HK-2 (cell line): ENCODE measurements at regions not wholly inside any gene's neighbourhood (a gene's known extent, or its start where the extent isn't known, plus 50 kb on each side); places are given as distances from the start of the nearest gene placed in this dataset.
A peak's percentile ranks its signal among the peaks of the same experiment; 100 is the strongest.

Source experiments
- DNase-seq: peaks from one replicate; pipeline ENCODE4 v3.0.0-alpha.2; 2018; ENCODE audit not compliant: unreplicated experiment

GRCh38 chr2:15734674-15735483, 143.2 kb downstream of the DDX1 start:
- DNase-seq, result no peak

DNA sequence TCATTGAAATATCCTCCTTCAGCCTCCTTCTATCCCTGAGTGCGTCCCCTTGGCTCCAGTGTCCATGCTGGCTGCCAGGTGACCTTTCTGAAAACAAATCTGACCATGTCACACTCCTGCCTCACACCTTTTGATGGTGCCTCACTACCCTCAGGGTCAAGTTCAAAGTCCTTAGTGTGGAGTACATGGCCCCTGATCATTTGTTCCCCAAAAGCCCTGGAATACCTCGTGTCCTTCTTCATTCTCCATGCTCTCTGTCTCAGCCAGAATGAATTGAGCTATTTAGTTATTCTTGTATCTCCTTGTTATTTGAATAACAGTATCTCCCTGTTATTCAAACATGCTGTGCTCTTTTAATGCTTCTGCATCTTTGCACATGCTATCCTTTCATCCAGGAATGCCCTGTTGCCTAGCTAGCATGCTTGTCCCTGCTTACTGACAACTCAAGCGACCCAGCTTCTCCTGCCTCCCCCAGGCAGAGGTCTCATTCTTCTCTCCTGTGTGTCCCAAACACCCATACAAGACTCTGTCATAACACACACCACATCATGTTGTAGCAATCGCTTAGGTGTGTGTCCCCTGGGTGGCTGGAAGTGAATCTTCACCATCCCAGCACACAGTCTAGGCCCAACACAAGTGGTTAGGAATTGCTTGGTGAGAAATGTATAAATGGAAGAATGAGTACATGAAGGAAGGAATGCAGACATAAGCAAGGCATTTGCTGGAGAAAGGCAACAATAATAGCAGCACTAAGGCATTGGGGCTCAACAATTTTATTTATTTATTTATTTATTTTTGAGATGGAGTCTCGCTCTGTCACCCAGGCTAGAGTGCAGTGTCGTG, 144.0 kb downstream of the DDX1 start:
- no peak for DNase-seq

GRCh38 chr2:15736396-15737180, 144.9 kb downstream of the DDX1 start:
- DNase-seq, result no peak

DNA sequence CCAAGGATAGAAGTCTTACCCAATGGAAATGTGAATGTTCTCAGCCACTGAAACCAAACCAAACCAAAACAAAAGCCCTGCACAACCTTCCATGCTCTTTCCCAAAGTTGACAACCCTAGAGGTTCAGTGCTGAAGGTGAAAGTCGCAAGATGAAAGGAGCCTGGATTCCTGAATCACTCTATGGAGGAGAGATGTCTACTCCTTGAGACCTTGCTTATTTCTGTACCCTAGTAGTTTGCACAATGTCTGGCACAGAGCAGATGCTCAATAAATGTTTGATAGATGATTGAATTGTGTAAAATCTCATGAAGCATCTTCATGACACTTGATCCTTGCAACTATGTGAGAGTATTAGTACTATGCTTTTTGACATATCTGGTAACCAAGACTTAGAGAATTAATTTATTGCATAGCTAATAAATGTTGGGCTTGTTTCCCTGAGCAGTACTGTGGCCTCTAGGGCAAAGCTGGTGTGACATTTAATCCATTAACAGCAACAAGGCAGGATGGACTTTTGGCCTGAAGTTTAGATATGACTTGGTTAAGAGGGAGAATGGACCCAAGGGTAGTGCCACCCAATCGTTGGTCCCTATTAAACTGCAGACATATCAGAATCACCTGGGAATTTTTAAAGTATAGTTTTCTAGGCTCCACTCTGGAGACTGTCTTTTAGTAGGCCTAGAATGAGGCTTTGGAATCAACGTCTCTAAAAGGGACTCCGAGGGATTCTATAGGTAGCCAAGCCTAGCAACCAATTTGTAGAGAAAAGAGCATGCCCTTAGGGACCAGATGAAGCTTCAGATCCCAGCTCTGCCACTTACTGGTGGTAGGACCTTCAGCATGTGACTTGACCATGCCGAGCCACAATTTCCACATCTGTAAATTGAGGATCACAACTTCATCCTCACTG, 145.9 kb downstream of the DDX1 start:
- DNase-seq, result no peak

DNA sequence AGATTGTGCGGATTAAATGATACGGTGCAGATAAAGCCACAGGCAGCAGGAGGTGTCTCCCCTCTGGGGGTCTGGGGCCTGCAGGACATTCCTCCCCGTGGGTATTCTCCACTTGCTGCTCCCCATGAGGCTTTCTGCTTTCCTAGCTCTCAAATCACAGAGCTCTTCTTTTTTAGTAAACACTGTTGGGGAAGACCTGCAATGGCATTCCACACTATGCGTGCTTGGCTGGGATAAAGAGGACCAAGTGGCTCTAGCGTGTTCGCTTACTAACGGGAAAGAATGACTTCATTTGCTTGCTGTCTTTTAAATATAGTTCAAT, 146.5 kb downstream of the DDX1 start:
- no peak for DNase-seq

- no peak for DNase-seq
Observed at GRCh38 chr2:15738943-15739342, 147.3 kb downstream of the DDX1 start.

DNA sequence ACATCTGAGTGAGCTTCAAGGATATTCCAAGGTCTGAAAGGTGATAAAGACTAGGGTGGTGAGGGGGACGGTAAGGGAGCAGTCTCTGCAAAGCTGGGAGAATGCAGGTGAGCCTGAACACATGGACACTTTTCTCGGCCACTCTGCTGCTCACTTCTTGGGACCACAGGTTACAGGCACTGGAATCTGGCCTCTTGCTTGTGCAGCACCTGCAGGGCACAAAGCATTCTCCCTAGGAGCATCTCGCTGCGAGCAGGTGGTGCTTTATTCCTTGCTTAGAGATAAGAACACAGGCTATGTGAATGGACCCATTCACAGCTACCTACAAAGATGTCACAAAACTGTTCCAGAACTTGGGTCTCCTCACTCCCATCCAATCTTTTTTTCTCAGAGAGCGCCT, 153.2 kb downstream of the DDX1 start:
- no peak for DNase-seq

- no peak for DNase-seq
Observed at GRCh38 chr2:15745350-15745749, 153.7 kb downstream of the DDX1 start.

- DNase-seq, result no peak
Observed at GRCh38 chr2:15745907-15746702, 154.4 kb downstream of the DDX1 start.

DNA sequence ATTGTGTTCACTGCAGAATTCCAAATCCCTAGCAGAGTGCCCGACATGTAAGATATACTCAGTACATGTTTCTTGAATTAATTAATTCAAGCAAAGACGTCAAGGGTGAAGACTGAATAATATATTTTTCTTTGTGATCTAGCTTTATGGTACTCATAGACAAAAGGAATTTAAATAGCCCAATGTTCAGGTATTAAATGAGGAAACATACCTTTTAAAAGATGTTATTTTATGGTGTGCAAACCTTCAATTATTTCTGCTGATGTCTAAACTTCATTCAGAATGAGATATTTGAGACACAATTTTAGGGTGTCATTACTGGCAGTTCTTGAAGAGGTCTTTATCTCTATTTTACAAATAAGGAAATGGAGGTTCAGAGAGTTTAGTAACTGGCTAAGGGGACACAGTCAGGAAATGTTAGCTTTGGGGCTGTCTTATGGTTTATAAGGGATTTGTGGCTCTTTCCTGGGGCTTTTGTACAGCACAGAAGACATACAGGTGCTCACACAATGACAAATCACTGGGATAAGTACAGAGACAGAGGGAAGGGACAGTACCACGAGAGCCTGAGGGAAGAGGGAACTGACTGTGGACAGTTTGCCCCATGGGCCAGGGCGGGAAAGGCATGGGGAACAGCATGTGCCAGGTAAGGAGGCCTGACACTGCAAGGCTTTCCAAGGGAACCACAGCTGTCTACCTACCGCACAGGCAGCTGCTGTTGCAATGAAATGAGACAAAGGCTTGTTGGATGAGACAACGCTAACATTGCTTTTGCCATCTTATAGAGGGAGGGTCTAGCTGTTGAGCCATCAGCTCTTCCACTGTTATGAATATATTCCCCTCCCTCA, 155.3 kb downstream of the DDX1 start:
- DNase-seq, result no peak

GRCh38 chr2:15747603-15748471, 156.2 kb downstream of the DDX1 start:
- DNase-seq, result no peak

DNA sequence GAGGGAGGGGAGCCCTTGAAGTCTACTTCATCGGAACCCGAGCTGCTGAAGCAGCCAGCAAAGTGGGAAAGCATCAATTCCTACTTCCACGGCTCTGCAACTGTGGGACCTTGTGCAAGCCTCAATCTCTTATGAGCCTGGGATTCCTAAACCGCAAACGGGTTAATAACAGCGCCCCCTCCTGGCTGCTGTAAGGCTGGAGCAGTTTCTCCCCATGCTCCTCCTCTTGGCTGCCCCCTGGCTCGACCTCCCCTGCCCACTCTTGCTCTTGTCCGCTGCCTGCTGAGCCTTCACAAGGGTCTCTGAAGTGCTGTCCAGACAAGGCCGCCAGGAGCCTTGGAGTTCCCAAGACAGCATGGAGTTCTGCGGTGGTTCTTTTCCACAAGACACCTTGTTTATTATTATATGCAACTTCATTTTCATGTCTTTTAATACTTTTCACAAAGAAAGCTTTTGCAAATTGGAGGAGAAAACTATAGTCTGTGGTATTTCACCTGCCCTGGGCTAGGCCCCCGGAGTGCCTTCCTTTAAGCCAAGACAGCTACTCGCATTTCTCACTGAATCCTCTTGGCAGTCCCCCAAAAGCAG, 157.2 kb downstream of the DDX1 start:
- peak; percentile 44 for DNase-seq

DNA sequence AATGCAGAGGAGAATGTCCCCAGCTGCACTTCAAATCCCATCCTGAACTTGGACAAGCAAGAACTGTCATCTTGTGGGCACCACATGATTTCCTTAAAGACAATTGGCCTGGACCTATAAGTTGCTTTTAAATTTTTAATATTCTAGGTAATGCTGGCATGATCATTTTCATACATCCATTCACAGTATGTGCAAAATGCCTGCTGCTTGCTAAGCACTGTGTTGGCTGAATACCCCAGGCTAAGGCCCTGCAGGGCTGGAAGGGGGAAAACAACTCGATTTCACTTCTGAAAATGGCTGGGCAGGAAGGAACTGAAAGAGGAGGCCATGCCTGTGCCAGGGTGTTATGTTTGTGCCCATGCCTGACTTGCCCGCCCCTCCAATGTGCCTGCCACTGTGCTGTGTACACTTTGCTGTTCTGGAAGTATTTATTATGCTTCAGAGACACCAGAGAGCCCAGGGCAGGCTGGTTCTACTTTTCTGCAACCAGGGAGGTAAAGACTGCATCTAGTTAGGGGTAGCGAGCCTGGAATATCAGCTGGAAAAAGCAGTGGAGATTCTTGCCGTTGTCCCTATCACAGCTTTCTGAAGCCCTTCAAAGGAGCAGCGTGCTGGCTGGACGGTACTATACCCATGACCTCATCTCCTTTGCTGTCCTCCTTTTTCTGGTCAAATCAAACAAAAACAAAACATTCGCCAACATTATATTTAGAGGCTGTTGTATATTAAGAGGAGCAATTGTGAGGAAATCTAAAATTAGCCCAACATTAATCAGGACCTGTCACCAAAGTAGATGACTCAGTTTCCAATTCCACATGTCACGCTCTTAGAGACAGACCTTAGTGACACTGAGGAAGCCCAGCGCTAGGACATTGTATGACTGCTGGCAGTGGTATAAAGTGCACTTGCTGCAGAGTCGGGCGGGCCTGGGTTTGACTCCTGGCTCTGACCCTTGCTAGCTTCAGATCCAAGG, 158.1 kb downstream of the DDX1 start:
- DNase-seq, result no peak

- no peak for DNase-seq
Observed at GRCh38 chr2:15750433-15750814, 158.8 kb downstream of the DDX1 start.

DNA sequence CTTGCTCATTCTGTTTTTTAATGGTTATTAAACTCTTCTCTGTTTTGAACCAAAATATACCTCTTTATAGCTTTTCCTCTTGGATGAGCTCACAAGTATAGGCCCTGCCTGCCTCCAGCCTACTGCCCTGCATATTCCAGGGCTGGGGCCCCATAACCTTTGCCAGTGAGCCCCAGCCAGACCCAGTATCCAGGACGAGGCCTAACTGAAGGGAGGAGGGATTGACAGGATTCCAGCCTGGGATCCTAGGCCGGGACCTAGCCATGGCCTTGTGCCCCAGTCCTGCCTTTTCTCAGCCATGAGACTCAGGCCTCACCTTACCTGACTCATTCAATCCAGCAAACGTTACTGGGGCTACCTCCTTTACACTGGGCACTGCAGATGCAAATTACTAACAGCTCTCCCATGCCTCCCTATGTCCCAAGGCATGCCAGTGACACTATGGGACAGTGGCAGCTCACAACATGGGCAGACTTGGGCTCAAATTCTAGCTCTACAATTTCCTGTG, 159.2 kb downstream of the DDX1 start:
- DNase-seq, result no peak

DNA sequence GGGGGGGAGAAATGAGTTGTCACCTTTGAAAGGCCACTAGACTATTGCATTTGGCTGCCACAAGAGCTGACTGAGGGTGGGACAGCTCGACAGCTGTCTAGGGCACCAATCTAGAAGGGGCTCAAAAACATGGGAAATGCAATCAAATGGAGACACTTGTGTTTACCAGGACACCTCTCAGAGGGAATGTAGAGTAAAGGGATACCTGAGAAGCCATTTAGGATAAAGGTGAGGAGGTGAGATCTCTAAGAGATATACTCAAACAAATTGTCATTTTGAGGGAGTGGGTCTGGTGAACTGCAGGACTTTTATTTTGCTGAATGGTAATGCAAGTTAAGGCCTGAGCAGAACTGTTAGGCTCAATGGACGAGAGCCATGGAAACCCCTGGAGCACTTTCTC, 159.8 kb downstream of the DDX1 start:
- no peak for DNase-seq
